ENCODE measurements at regions not wholly inside any gene's neighbourhood (a gene's known extent, or its start where the extent isn't known, plus 50 kb on each side); places are given as distances from the start of the nearest gene placed in this dataset.
"Not testable (repeated sequence)": the region's sequence is repeated elsewhere in the genome, so short reads cannot be mapped to it uniquely, and the experiment has no call there.

DNA sequence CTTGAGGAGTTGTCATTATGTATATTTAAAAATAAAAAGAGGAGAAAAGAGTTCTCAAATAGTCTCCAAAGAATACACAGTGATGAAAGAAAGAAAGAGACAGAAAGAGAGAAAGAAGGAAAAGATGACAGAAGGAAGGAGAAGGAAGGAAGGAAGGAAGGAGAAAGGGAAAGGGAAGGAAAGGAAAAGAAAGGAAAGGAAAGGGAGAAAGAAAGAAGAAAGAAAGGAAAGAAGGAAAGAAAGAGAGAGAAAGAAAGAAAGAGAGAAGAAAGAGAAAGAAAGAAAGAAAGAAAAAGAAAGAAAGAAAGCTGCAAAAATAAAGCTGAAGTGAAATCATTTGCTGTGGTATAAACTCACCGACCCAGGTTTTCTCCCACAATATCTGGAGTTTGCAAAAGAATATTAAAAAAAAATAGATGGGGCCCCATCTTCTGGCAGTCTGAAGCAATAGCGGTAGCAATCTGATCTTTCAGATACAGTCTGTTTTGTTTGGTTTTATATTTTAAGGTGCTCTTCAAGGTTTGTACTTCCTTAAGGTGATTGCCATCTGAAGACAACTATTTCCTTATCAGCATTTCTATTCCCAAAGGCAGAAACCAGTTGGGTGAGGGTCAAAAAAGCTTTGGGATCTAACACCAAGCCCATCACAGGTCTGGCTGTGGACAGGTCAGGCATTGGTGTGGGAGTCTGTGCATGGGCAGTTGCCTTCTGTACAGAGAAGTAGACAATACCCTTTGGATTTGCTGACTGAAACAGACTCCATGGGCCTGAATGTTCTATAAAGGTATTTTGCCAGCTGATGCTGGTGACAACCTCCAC, 160.4 kb downstream of the CPEB2 start:
- ATAC-seq: peak; percentile 80
- DNase-seq (ENCODE audit: low spot score): no peak

DNA sequence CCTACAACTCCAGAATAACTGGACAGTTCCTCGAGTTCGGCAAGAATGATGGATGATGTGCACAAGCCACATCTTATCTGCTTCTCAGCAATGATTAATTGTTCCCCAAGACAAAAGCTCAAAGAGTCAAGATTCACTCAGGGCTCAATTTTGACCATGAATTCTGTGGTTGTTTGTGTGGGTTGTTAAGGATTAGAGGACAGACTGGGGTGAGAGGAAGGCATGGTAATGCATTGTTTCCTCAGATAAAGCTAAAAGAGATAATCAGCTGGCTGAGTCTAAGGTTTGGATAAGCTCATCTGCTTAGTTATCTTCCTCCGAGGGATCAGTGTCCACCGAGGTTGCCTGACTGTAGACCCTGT, 161.0 kb downstream of the CPEB2 start:
- ATAC-seq: no peak
- DNase-seq (ENCODE audit: low spot score): no peak

DNA sequence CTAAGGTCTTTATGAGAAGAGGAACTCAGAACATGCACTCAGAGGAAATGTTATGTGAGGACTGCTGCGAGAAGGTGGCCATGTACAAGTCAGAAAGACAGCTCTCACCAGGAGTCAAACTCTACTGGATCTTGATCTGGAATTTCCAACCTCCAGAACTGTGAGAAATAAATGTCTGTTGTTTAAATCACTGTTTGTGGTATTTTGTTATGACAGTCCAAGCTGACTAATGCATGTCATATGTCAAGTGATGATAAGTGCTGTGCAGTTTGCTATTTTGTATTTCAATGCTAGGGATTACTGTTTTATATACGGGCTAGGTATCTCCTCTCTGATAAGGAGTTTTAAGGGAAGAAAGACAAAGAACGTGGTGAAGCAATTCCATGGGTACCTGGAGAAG, 162.3 kb downstream of the CPEB2 start:
- ATAC-seq: no peak
- DNase-seq (ENCODE audit: low spot score): no peak

DNA sequence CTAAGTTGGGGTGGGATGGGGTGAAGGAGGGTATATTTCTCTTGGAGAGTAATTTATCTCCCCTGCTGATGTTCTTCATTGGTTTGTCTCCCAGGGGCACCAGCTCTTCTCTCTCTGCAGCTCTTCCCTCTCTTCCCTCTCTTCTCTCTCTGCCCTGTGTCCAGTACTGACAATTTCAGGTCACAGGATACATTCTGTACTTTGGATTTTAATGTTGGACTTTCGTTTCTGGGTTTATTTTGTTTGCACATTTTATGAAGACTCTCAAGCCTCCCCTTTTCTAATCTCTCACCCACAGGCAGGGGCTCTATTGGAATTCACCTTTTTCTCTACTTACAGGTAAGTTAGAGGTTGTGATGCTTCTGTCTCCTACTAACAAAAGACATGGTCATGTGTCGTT, 165.5 kb downstream of the CPEB2 start:
- peak; percentile 36 for ATAC-seq
- no peak for DNase-seq (ENCODE audit: low spot score)

DNA sequence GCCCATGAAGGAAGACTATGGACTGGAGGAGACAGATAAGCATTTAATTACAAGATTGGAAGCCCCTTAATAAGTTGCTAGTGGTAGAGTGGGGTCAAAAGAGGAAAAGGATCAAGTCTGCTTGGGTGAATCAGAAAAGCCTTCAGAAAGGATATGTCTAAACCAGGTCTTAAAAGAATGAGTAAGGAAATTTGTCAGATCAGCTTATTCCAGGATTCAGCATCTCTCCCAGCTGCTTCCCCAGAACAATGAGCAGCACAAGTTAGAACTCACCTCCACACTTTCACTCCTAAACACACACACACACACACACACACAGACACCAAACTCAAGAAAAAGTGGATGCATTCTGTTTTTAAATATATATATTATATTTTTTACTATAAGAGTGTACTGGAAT, 166.5 kb downstream of the CPEB2 start:
- ATAC-seq (no peak), DNase-seq (ENCODE audit: low spot score) (no peak)

GRCh38 chr4:15171725-15172124, 169.4 kb downstream of the CPEB2 start:
- ATAC-seq: no peak

GRCh38 chr4:15173251-15173650, 171.0 kb downstream of the CPEB2 start:
- DNase-seq (ENCODE audit: low spot score): no peak
- ATAC-seq: no peak

More at GRCh38 chr4:15171725-15172124, 169.4 kb downstream of the CPEB2 start:
- no peak for DNase-seq (ENCODE audit: low spot score)

- not testable (repeated sequence) for ATAC-seq; DNase-seq (ENCODE audit: low spot score)
Observed at GRCh38 chr4:15174168-15174567, 171.9 kb downstream of the CPEB2 start.

GRCh38 chr4:15179842-15180241, 177.6 kb downstream of the CPEB2 start:
- ATAC-seq; DNase-seq (ENCODE audit: low spot score): not testable (repeated sequence)

DNA sequence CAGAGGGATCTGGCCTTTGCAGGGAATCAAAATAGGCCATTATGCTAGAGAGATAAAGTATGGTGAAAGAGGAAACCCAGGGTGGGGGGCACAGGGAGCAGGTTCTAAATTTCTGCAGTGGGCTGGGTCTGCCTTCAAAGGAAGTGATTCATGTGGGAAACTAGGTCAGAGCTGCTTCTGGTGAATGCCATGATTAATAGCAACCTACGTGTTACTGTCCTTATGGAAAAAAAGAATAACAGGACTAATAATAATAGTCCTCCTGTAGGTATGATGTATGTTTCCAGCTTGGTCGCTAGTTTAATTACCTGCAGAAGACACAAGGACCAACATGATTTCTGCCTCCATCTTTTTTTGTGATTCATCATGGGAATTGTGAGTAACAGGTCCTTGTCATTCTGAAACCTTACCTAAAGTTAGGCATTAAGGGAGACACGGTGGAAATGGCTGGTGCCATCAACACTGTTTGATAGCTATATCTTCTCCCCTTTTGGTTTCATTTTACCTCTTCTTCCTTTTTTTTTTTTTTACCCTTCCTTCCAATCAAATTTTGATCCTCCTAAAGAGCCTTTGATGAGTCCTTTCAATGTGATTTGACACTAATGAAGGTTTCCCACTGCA, 180.4 kb downstream of the CPEB2 start:
- no peak for ATAC-seq

DNA sequence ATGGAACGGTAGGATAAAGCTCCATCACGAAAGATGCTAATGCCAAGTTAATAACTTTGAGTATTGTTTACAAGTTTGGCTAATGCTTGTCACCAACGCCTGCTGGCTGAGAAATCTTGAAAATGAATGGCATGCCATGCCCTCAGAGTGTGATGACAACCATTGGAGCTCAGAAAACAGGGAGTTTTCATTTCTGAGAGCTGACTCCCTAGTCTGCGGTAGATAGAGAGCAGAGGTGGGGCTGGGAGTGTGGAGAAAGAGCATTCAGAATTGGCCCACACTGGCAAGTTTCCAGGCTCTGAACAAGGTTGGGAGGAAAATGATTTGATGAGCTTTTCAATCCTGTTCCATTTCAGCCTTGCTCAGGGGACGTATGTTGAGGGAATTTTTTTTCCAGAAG, 183.9 kb downstream of the CPEB2 start:
- DNase-seq (ENCODE audit: low spot score) (no peak), ATAC-seq (no peak)

More for the DNA sequence above, 180.4 kb downstream of the CPEB2 start:
- no peak for DNase-seq (ENCODE audit: low spot score)

GRCh38 chr4:15186806-15187205, 184.5 kb downstream of the CPEB2 start:
- no peak for ATAC-seq
- no peak for DNase-seq (ENCODE audit: low spot score)

DNA sequence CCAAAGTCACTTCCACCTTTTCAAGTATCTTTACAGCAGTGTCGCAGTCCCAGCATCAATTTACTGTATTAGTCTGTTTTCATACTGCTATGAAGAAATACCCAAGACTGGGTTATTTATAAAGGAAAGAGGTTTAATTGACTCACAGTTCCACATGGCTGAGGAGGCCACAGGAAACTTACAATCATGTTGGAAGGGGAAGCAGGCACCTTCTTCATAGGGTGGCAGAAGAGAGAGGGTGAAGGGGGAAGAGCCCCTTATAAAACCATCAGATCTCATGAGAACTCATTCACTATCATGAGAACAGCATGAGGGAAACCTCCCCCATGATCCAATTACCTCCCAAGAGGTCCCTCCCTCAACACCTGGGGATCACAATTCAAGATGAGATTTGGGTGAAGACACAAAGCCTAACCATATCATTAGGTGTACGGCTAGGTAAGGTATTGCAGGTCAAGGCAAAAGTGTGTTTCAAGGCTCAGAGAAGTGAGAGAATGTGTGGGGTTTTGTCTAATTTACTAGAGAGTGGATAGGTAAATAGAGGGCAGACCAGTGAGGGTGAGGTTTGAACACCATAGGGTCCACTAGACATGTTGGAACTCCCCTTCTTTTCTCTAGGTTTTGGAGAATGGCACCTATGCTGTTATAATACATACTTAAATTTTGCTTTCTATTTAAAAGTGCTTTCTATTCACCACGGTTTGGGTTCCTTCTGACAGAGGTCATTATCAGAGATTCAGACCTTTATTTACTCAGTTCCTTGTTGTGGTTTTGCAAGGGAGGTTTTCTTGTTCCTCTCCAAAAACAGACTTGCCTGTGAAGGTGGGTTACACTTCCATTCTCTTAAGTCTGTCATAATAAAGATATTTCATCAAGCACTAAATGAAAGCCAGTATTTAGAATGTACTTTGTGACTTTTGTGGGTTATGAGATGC, 186.6 kb downstream of the CPEB2 start:
- ATAC-seq: no peak
- DNase-seq (ENCODE audit: low spot score): no peak

DNA sequence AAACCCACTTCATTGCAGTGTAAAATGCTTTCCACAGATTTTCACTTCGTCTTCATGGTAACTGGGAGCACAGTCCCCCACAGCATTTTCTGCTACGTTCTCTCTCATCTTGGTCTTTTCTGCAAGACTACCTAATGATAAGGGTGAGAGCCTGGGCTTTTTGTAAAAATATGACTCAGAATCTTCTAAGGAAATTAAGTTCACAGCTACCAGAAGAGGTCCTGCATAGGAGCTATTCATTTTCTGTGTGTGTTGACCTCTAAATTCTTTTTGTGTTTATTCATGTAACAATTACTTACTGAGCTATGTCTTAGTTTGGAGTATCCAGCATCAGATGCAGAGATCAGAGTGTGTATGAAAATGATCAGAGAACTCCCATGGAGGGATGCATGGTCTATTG, 192.2 kb downstream of the CPEB2 start:
- no peak for ATAC-seq
- no peak for DNase-seq (ENCODE audit: low spot score)

GRCh38 chr4:15197005-15197404, 194.7 kb downstream of the CPEB2 start:
- ATAC-seq (peak; percentile 68), DNase-seq (ENCODE audit: low spot score) (no peak)

- ATAC-seq (no peak), DNase-seq (ENCODE audit: low spot score) (no peak)
Observed at GRCh38 chr4:15198070-15198727, 195.9 kb downstream of the CPEB2 start.

- no peak for ATAC-seq
Observed at GRCh38 chr4:15201782-15202181, 199.5 kb downstream of the CPEB2 start.

DNA sequence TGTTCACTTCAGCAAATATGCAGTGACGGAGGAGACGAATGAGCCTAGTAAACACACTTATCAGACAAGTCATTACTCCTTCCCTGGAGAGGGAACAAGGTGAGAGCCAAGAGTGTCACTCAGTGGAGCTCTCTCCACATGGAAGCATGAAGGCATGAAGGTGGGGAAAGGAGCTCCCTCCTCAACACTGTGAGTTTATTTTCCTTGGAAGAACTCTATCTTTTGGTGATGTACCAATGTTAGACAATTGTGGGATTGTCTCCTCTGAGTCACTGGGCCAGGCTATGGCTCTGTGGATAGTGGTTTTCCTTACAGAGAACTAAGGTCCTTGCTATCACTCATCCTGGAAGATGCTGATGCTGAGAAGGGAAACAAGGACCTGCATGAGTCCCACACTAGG, 200.2 kb downstream of the CPEB2 start:
- DNase-seq (ENCODE audit: low spot score) (no peak), ATAC-seq (no peak)

More at GRCh38 chr4:15201782-15202181, 199.5 kb downstream of the CPEB2 start:
- no peak for DNase-seq (ENCODE audit: low spot score)

DNA sequence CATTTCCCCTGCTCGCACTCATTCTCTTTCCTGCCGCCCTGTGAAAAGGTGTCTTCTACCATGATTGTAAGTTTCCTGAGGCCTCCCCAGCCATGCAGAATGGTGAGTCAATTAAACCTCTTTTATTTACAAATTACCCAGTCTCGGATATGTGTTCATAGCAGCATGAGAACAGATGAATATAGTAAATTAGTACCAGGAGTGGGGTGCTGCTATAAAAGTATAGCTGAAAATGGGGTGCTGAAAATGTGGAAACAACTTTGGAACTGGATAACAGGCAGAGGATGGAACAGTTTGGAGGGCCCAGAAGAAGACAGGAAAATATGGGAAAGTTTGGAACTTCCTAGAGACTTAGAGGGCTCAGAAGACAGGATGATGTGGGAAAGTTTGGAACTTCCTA, 204.2 kb downstream of the CPEB2 start:
- ATAC-seq; DNase-seq (ENCODE audit: low spot score): not testable (repeated sequence)

GRCh38 chr4:15213302-15213970, 211.2 kb downstream of the CPEB2 start:
- ATAC-seq: no peak
- DNase-seq (ENCODE audit: low spot score): no peak

All from left lobe of liver (tissue), 2 donors.